Activated gamma-delta T cell (primary cell): ENCODE measurements at regions not wholly inside any gene's neighbourhood (a gene's known extent, or its start where the extent isn't known, plus 50 kb on each side); places are given as distances from the start of the nearest gene placed in this dataset.
"Not testable (repeated sequence)": the region's sequence is repeated elsewhere in the genome, so short reads cannot be mapped to it uniquely, and the experiment has no call there.

Experiments
- DNase-seq: peaks from one replicate; lab custom pipeline; 2025; lab: John Stamatoyannopoulos, UW

- not testable (repeated sequence) for DNase-seq
Measured at GRCh38 chr14:106355007-106355791, 828.8 kb downstream of the TMEM121 start.

- not testable (repeated sequence) for DNase-seq
Measured at GRCh38 chr14:106355881-106356642, 829.7 kb downstream of the TMEM121 start.

- not testable (repeated sequence) for DNase-seq
Measured at GRCh38 chr14:106356643-106356930, 830.2 kb downstream of the TMEM121 start.

GRCh38 chr14:106359157-106359887 lies 832.9 kb downstream of the TMEM121 start:
- not testable (repeated sequence) for DNase-seq

GRCh38 chr14:106365371-106365770 lies 839.0 kb downstream of the TMEM121 start:
- DNase-seq: not testable (repeated sequence)

- not testable (repeated sequence) for DNase-seq
Measured at GRCh38 chr14:106365894-106366293, 839.5 kb downstream of the TMEM121 start.

GRCh38 chr14:106366971-106367370 lies 840.6 kb downstream of the TMEM121 start:
- DNase-seq: not testable (repeated sequence)

GRCh38 chr14:106369456-106369855 lies 843.1 kb downstream of the TMEM121 start:
- DNase-seq: not testable (repeated sequence)

GRCh38 chr14:106372870-106373652 lies 846.7 kb downstream of the TMEM121 start:
- DNase-seq: peak; percentile 39

GRCh38 chr14:106373653-106374110 lies 847.3 kb downstream of the TMEM121 start:
- not testable (repeated sequence) for DNase-seq

- DNase-seq: no peak
Measured at GRCh38 chr14:106377432-106377831, 851.0 kb downstream of the TMEM121 start.

- no peak for DNase-seq
Measured at GRCh38 chr14:106378191-106378590, 851.8 kb downstream of the TMEM121 start.

GRCh38 chr14:106380740-106381139 lies 854.4 kb downstream of the TMEM121 start:
- DNase-seq: no peak

GRCh38 chr14:106389186-106389585 lies 862.8 kb downstream of the TMEM121 start:
- not testable (repeated sequence) for DNase-seq

- no peak for DNase-seq
Measured at GRCh38 chr14:106390401-106390800, 864.0 kb downstream of the TMEM121 start.

GRCh38 chr14:106390947-106391346 lies 864.6 kb downstream of the TMEM121 start:
- DNase-seq: no peak

- DNase-seq: no peak
Measured at GRCh38 chr14:106393742-106394141, 867.4 kb downstream of the TMEM121 start.

- no peak for DNase-seq
Measured at GRCh38 chr14:106395456-106396050, 869.2 kb downstream of the TMEM121 start.

- DNase-seq: no peak
Measured at GRCh38 chr14:106396999-106397398, 870.6 kb downstream of the TMEM121 start.

- not testable (repeated sequence) for DNase-seq
Measured at GRCh38 chr14:106398931-106399331, 872.5 kb downstream of the TMEM121 start.

- DNase-seq: not testable (repeated sequence)
Measured at GRCh38 chr14:106401316-106401715, 874.9 kb downstream of the TMEM121 start.
